ENCODE measurements at regions not wholly inside any gene's neighbourhood (a gene's known extent, or its start where the extent isn't known, plus 50 kb on each side); places are given as distances from the start of the nearest gene placed in this dataset.

DNA sequence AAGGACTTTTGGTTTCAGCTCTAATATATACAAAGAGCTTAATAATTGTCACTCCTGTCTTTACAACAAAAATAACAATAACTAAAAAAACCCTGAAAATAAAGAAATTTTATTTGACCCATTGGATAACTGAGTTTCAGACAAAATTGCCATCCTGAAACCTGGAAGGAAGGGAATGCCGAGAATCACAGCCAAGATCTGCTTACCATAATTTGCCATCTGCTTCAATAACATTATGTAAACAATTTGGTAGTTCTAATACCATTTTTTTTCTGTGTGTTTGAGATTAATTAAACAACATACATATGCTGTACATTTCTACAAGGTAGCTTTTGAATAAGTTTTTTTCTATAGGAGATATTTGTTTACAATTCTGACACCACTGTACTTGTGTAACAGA is 596.3 kb upstream of the MGAT4C start:
- no peaks in the 10 kb centered on the region for H3K4me1 ChIP-seq (replicated peaks)
- no peaks in the 10 kb centered on the region for H3K36me3 ChIP-seq
- no peaks in the 10 kb centered on the region for H3K27me3 ChIP-seq (replicated peaks; ENCODE audit: insufficient read depth)
- TF ChIP-seq, protein P1, sequence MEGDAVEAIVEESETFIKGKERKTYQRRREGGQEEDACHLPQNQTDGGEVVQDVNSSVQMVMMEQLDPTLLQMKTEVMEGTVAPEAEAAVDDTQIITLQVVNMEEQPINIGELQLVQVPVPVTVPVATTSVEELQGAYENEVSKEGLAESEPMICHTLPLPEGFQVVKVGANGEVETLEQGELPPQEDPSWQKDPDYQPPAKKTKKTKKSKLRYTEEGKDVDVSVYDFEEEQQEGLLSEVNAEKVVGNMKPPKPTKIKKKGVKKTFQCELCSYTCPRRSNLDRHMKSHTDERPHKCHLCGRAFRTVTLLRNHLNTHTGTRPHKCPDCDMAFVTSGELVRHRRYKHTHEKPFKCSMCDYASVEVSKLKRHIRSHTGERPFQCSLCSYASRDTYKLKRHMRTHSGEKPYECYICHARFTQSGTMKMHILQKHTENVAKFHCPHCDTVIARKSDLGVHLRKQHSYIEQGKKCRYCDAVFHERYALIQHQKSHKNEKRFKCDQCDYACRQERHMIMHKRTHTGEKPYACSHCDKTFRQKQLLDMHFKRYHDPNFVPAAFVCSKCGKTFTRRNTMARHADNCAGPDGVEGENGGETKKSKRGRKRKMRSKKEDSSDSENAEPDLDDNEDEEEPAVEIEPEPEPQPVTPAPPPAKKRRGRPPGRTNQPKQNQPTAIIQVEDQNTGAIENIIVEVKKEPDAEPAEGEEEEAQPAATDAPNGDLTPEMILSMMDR (IDR thresholded peaks at IDR 0.05) = no peak
- TF ChIP-seq POLR2A (IDR thresholded peaks at IDR 0.05) (no peak), POLR2AphosphoS5 (IDR thresholded peaks at IDR 0.05) (no peak)
- 60% methylated on average over 1 of the region's 1 CpG for WGBS
- intact Hi-C loops (cut with DNase I) = no loop called here
- H3K27ac ChIP-seq = no peak overlapping the region
- DNase-seq (ENCODE audit: low spot score) = no peak
- no peak overlapping the region for H3K4me3 ChIP-seq
- no peaks in the 10 kb centered on the region for H3K9me3 ChIP-seq

DNA sequence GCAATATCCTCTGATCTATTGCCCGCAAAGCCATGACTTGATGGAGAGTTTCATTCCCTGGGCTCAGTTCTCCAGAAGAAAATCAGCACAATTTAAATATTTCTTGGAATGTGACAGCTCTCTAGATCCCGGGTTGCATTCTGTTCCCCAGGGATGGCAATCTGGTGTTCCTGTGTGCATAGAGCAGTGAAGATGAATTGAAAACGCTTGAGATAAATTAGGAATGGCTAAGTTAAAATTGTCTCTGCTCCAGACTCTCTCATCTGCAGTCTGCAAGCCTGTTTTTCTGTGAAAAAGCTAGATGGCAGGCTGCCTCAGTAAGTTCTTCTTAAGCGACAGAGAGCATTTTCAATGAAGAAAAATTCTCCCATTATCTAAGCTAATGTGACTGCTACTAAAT is 582.5 kb upstream of the MGAT4C start:
- no peak for DNase-seq (ENCODE audit: low spot score)
- H3K9me3 ChIP-seq = no peaks in the 10 kb centered on the region
- no peak overlapping the region for H3K4me3 ChIP-seq
- TF ChIP-seq POLR2A (IDR thresholded peaks at IDR 0.05) (no peak), POLR2AphosphoS5 (IDR thresholded peaks at IDR 0.05) (no peak)
- TF ChIP-seq, protein P1 (IDR thresholded peaks at IDR 0.05) = no peak
- H3K36me3 ChIP-seq = no peaks in the 10 kb centered on the region
- WGBS = 48% methylated on average over 4 of the region's 4 CpGs
- H3K27ac ChIP-seq = no peak overlapping the region
- intact Hi-C loops (cut with DNase I) = no loop called here
- H3K27me3 ChIP-seq (replicated peaks; ENCODE audit: insufficient read depth) = no peaks in the 10 kb centered on the region
- no peaks in the 10 kb centered on the region for H3K4me1 ChIP-seq (replicated peaks)

GRCh38 chr12:86838260-86838659 is 582.1 kb upstream of the MGAT4C start:
- intact Hi-C loops (cut with DNase I) = no loop called here
- DNase-seq (ENCODE audit: low spot score) = no peak
- no peak overlapping the region for H3K4me3 ChIP-seq
- no peaks in the 10 kb centered on the region for H3K36me3 ChIP-seq
- 53% methylated on average over 1 of the region's 1 CpG for WGBS
- H3K9me3 ChIP-seq = no peaks in the 10 kb centered on the region
- H3K4me1 ChIP-seq (replicated peaks) = no peaks in the 10 kb centered on the region
- H3K27ac ChIP-seq = no peak overlapping the region
- no peaks in the 10 kb centered on the region for H3K27me3 ChIP-seq (replicated peaks; ENCODE audit: insufficient read depth)
- TF ChIP-seq, protein P1 (IDR thresholded peaks at IDR 0.05) = no peak
- TF ChIP-seq POLR2A (IDR thresholded peaks at IDR 0.05) = no peak
- no peak for TF ChIP-seq POLR2AphosphoS5 (IDR thresholded peaks at IDR 0.05)

GRCh38 chr12:86837246-86837645 is 581.1 kb upstream of the MGAT4C start:
- no peak for DNase-seq (ENCODE audit: low spot score)
- Histone ChIP-seq H3K27me3 (replicated peaks; ENCODE audit: insufficient read depth) (no peaks in the 10 kb centered on the region), H3K4me1 (replicated peaks) (no peaks in the 10 kb centered on the region), H3K9me3 (no peaks in the 10 kb centered on the region), H3K27ac (no peak overlapping the region), H3K4me3 (no peak overlapping the region), H3K36me3 (no peaks in the 10 kb centered on the region)
- 54% methylated on average over 1 of the region's 1 CpG for WGBS
- no peak for TF ChIP-seq POLR2AphosphoS5 (IDR thresholded peaks at IDR 0.05)
- TF ChIP-seq, protein P1 (IDR thresholded peaks at IDR 0.05) = no peak
- TF ChIP-seq POLR2A (IDR thresholded peaks at IDR 0.05) = no peak
- intact Hi-C loops (cut with DNase I) = no loop called here

DNA sequence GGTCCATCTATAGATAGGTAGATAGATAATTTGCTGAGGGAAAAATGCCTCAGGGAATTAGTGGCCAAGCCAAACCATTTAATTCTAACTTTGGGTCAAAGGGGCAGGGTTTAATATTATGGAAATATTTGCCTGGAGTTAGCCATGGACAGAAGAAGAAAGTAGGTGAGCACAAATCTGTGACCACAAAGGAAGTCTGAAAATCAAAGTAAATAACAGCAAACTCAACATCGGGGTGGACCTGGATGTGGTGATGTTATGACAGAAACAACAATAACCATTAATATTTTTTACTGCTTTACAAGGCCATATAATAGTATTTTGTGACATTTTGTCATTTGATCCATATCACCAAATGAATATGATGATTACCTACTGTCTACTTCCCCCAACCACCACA is 578.0 kb upstream of the MGAT4C start:
- Histone ChIP-seq H3K9me3 (no peaks in the 10 kb centered on the region), H3K27ac (no peak overlapping the region), H3K4me1 (replicated peaks) (no peaks in the 10 kb centered on the region), H3K27me3 (replicated peaks; ENCODE audit: insufficient read depth) (no peaks in the 10 kb centered on the region), H3K36me3 (no peaks in the 10 kb centered on the region), H3K4me3 (no peak overlapping the region)
- no peak for TF ChIP-seq POLR2AphosphoS5 (IDR thresholded peaks at IDR 0.05)
- TF ChIP-seq, protein P1 (IDR thresholded peaks at IDR 0.05) = no peak
- no peak for TF ChIP-seq POLR2A (IDR thresholded peaks at IDR 0.05)
- intact Hi-C loops (cut with DNase I) = no loop called here
- 73% methylated on average over 1 of the region's 1 CpG for WGBS
- no peak for DNase-seq (ENCODE audit: low spot score)

All from prostate gland (tissue), 2 donors.